ENCODE measurements at regions not wholly inside any gene's neighbourhood (a gene's known extent, or its start where the extent isn't known, plus 50 kb on each side); places are given as distances from the start of the nearest gene placed in this dataset.

DNA sequence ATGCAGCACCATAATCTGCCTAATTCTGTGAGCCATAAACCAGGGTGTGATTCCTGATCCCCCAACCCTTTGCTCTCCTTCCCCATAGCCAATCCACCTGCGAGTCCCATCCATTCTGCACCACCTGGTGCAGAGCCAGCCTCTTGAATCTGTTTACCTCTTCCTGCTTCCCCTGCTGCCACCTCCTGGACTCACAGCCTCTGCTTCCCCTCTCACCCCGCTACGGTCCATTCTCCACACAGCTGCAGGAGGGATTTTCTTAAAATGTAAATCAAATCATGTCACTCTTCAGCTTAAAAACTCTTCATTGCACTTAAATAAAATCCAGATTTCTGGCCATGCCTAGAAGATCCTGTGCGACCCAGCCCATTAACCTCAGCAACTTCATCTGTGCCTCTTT lies 186.7 kb downstream of the FOXD2 start:
- no peak overlapping the region for H3K4me3 ChIP-seq (ENCODE audit: low read depth, low read length)
- no peak overlapping the region for H3K27ac ChIP-seq (ENCODE audit: low read depth, low read length)
- H3K9me3 ChIP-seq (ENCODE audit: control insufficient read depth, insufficient read depth, low read length), result no peaks in the 10 kb centered on the region
- CTCF ChIA-PET, result no interaction called here
- H3K27me3 ChIP-seq (ENCODE audit: control insufficient read depth, insufficient read depth, low read length), result no peaks in the 10 kb centered on the region
- DNase-seq (ENCODE audit: low read depth, low spot score), result no peak
- POLR2A ChIA-PET, result no interaction called here
- TF ChIP-seq, protein P1, sequence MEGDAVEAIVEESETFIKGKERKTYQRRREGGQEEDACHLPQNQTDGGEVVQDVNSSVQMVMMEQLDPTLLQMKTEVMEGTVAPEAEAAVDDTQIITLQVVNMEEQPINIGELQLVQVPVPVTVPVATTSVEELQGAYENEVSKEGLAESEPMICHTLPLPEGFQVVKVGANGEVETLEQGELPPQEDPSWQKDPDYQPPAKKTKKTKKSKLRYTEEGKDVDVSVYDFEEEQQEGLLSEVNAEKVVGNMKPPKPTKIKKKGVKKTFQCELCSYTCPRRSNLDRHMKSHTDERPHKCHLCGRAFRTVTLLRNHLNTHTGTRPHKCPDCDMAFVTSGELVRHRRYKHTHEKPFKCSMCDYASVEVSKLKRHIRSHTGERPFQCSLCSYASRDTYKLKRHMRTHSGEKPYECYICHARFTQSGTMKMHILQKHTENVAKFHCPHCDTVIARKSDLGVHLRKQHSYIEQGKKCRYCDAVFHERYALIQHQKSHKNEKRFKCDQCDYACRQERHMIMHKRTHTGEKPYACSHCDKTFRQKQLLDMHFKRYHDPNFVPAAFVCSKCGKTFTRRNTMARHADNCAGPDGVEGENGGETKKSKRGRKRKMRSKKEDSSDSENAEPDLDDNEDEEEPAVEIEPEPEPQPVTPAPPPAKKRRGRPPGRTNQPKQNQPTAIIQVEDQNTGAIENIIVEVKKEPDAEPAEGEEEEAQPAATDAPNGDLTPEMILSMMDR (IDR thresholded peaks at IDR 0.05; ENCODE audit: low read depth, low read length), result no peak

DNA sequence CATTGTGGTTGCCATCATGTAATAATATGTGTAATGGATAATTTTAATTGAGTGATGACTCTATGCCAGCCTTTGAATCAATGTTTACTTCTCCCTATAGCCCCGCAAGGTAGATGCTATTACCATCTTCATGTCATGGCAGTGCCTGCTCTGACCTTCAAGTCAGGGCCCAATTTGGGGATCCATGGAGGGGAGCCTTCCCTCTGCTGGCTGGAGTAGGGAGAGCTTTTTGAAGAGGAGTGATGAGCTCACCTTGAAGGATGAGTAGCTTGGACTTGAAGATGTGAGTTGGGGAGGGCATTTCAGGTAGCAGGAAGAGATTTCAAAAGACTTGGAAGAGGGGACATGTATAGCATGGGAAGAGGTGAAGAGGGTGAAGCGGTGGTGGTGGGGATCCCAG lies 189.2 kb downstream of the FOXD2 start:
- ChIA-PET POLR2A (no interaction called here), CTCF (no interaction called here)
- H3K9me3 ChIP-seq (ENCODE audit: control insufficient read depth, insufficient read depth, low read length), result no peaks in the 10 kb centered on the region
- H3K27ac ChIP-seq (ENCODE audit: low read depth, low read length), result no peak overlapping the region
- DNase-seq (ENCODE audit: low read depth, low spot score), result no peak
- TF ChIP-seq, protein P1 (IDR thresholded peaks at IDR 0.05; ENCODE audit: low read depth, low read length), result no peak
- peaks cover 3% of the 10 kb centered on the region for H3K27me3 ChIP-seq (ENCODE audit: control insufficient read depth, insufficient read depth, low read length)
- no peak overlapping the region for H3K4me3 ChIP-seq (ENCODE audit: low read depth, low read length)

DNA sequence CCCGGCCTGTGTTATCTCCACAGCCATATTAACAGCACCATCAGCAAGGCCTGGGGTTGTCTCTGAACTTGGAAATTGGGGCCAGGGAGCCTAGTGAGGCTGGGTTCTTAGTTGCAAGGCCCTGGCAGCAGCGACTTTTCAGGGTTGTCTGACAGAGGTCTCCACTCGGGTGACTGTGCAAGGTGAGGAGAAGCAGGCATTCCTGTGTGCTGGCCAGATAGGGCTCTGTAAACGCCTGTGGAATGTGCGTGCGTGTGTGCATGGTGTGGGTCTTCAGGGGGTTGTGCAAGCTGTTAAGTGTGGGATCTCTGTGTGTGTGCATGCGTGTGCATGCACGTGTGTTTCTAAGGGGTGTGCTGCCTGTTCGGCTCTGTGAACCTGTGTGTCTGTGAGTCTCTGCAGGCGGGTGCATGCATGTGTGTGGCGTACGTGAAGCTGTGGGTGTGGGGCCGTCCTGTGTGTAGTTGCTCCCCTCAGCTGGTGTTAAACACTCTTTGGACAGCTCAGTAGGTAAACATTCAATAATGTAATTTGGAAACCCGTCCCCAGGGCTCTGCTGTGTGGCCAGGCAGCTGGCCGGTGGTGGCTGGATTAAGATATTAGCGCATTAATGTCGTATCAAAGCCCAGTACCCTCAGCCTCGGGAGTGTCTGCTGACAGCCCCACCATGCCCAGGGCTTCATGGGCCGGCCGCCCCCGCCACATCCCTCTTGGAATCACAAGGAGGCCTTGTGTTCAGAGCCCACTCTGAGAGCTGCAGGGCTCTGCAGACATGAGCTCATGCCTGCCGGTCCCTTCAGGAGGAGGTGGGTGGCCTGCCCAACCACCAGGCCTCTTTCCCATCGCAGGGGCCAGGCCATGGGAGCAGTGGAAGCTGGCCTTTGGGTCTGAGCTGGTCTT lies 189.9 kb downstream of the FOXD2 start:
- no peak overlapping the region for H3K4me3 ChIP-seq (ENCODE audit: low read depth, low read length)
- ChIA-PET CTCF (no interaction called here), POLR2A (no interaction called here)
- no peak overlapping the region for H3K27ac ChIP-seq (ENCODE audit: low read depth, low read length)
- H3K27me3 ChIP-seq (ENCODE audit: control insufficient read depth, insufficient read depth, low read length), result peaks cover 3% of the 10 kb centered on the region
- TF ChIP-seq, protein P1 (IDR thresholded peaks at IDR 0.05; ENCODE audit: low read depth, low read length), result no peak
- no peaks in the 10 kb centered on the region for H3K9me3 ChIP-seq (ENCODE audit: control insufficient read depth, insufficient read depth, low read length)
- no peak for DNase-seq (ENCODE audit: low read depth, low spot score)

DNA sequence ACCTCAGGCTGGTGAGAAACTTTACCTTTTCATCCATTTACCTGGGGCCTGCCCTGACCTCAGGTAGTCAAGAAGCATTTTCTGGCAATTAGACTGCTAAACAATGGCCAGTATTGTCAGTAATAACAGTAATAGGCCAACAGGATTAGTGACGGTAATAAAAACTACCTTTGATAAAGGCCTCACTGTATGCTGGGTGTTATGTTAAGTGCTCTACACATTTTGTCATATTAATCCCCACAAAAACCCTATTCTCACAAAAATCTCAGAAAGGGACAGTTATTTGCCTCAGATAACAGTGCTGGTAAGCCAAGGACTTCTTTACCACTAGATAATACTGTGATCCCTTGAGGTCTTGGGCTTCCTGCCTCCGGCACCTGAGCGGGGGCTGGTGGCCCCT lies 191.4 kb downstream of the FOXD2 start:
- no peaks in the 10 kb centered on the region for H3K9me3 ChIP-seq (ENCODE audit: control insufficient read depth, insufficient read depth, low read length)
- H3K27ac ChIP-seq (ENCODE audit: low read depth, low read length), result no peak overlapping the region
- TF ChIP-seq, protein P1 (IDR thresholded peaks at IDR 0.05; ENCODE audit: low read depth, low read length), result no peak
- ChIA-PET POLR2A (no interaction called here), CTCF (no interaction called here)
- no peak for DNase-seq (ENCODE audit: low read depth, low spot score)
- H3K27me3 ChIP-seq (ENCODE audit: control insufficient read depth, insufficient read depth, low read length), result peaks cover 3% of the 10 kb centered on the region
- H3K4me3 ChIP-seq (ENCODE audit: low read depth, low read length), result no peak overlapping the region

DNA sequence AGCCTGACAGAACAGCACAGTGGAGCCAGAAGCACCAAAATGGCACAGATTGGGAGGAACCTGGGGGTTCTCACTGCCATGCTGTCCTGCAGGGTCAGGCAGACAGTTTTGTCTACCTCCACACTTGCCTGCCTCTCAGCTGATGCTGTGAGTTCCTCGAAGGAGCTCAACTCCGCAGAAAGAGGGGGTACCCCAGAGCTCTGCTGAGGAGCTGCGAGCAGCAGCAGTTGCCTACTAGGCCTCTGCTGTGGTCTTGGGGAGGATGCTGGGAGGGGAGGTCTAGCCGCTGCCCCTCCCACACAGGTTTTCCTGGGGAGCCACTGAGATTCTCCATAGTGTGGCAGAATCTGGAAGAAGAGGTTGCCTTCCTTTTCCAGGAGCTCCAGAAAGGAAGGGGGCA lies 192.5 kb downstream of the FOXD2 start:
- Histone ChIP-seq H3K27ac (ENCODE audit: low read depth, low read length) (no peak overlapping the region), H3K9me3 (ENCODE audit: control insufficient read depth, insufficient read depth, low read length) (no peaks in the 10 kb centered on the region), H3K4me3 (ENCODE audit: low read depth, low read length) (no peak overlapping the region), H3K27me3 (ENCODE audit: control insufficient read depth, insufficient read depth, low read length) (peaks cover 3% of the 10 kb centered on the region)
- ChIA-PET CTCF (no interaction called here), POLR2A (no interaction called here)
- DNase-seq (ENCODE audit: low read depth, low spot score), result no peak
- TF ChIP-seq, protein P1 (IDR thresholded peaks at IDR 0.05; ENCODE audit: low read depth, low read length), result no peak
